Adrenal gland (tissue), 9 donors: ENCODE measurements at regions not wholly inside any gene's neighbourhood (a gene's known extent, or its start where the extent isn't known, plus 50 kb on each side); places are given as distances from the start of the nearest gene placed in this dataset.
"Not testable (repeated sequence)": the region's sequence is repeated elsewhere in the genome, so short reads cannot be mapped to it uniquely, and the experiment has no call there.

ENCODE experiments used
- DNase-seq, 7 donors: peaks; one replicate each; pipeline ENCODE4 v3.0.0-alpha.2; 2019 to 2020
- H3K27ac ChIP-seq, 5 donors: fragments of 200-600 bp; sonication (generic) in 4 of 5; 1 replicate in 3 of 5; 2 replicates in 2 of 5; pipeline versions ENCODE4 v1.5.1 to v1.8.0; 2016 to 2020; ENCODE audit warnings: mild to moderate bottlenecking in 1 of 5
- H3K27me3 ChIP-seq: fragments of 200-600 bp; 2 replicates; pipeline ENCODE4 v1.8.0; 2021
- H3K36me3 ChIP-seq, 2 donors: fragments of 200-600 bp; replicated peaks in 1 of 2; 1 replicate in 1 of 2; 2 replicates in 1 of 2; pipeline versions ENCODE4 v1.5.1 to v1.8.0; 2018 to 2022
- H3K4me1 ChIP-seq, 2 donors: fragments of 200-600 bp; replicated peaks in 1 of 2; 1 replicate in 1 of 2; 2 replicates in 1 of 2; pipeline versions ENCODE4 v1.5.1 to v1.8.0; 2018 to 2021
- H3K4me3 ChIP-seq, 4 donors: fragments of 200-600 bp; sonication (generic) in 3 of 4; one replicate each; pipeline ENCODE4 v1.5.1; 2016 to 2018
- H3K9me3 ChIP-seq, 3 donors: fragments of 200-600 bp; sonication (generic) in 1 of 3; replicated peaks in 1 of 3; 1 replicate in 2 of 3; 2 replicates in 1 of 3; pipeline versions ENCODE4 v1.5.1 to v1.8.0; 2016 to 2021
- CTCF ChIP-seq, 6 experiments: fragments of 450-650 bp in 4 of 6; fragments of 200-600 bp in 2 of 6; sonication (generic) in 1 of 6; IDR thresholded peaks; 1 replicate in 5 of 6; 2 replicates in 1 of 6; pipeline versions ENCODE4 v1.5.1 to v1.8.0; 2016 to 2021; ENCODE audit warnings: antibody characterized with exemption in 6 of 6, mild to moderate bottlenecking in 2 of 6, moderate library complexity in 1 of 6
- POLR2A ChIP-seq, 2 donors: fragments of 450-650 bp; IDR thresholded peaks; one replicate each; pipeline ENCODE4 v1.6.1; 2017; ENCODE audit warnings: antibody characterized with exemption in 2 of 2, mild to moderate bottlenecking in 2 of 2, moderate library complexity in 1 of 2
- WGBS, 4 donors: extraction: QIAGEN DNeasy Blood & Tissue Kit in 2 of 4; methylation state at CpG; one replicate each; pipeline versions ENCODE4 v1.1.5 to v1.1.7; 2013 to 2017; 5-methylcytosine and 5-hydroxymethylcytosine counted together
- intact Hi-C, 2 donors: fragments of 100-400 bp; cut with DNase I; formaldehyde crosslinking; loops; one replicate each; pipeline versions ENCODE4 v1.14.1 to v1.15.0; 2022 to 2023
- donor health status: healthy with polysubstance abuse.
- donor health status: Bipolar disorder and iron deficiency.
- donor health status: DM: yes; HTN: yes; CAD: no.
- donor health status: DM: no; HTN: no; CAD: no.
- donor health status: DM: no; HTN: no; CAD: no.

GRCh38 chrX:80550722-80551121 is 130.5 kb downstream of the TENT5D start:
- Histone ChIP-seq H3K27me3 (no peaks in the 10 kb centered on the region), H3K36me3 (no peaks in the 10 kb centered on the region), H3K27ac (no peak overlapping the region), H3K4me1 (no peaks in the 10 kb centered on the region), H3K4me3 (no peak overlapping the region), H3K9me3 (no peaks in the 10 kb centered on the region)
- 48 to 75% (median 60%) methylated on average over 6 of the region's 6 CpGs for WGBS, 4 donors
- no peak for TF ChIP-seq POLR2A (IDR thresholded peaks at IDR 0.05)
- TF ChIP-seq CTCF (IDR thresholded peaks at IDR 0.05): no peak
- intact Hi-C loops: no loop called here
- no peak for DNase-seq

GRCh38 chrX:80556148-80556547 is 135.9 kb downstream of the TENT5D start:
- no peaks in the 10 kb centered on the region for H3K36me3 ChIP-seq
- H3K4me1 ChIP-seq: no peaks in the 10 kb centered on the region
- H3K4me3 ChIP-seq: no peak overlapping the region
- WGBS, 4 donors: 62 to 81% (median 78%) methylated on average over 3 of the region's 3 CpGs
- no peak for DNase-seq
- no peaks in the 10 kb centered on the region for H3K9me3 ChIP-seq
- no peak overlapping the region for H3K27ac ChIP-seq
- no peak for TF ChIP-seq POLR2A (IDR thresholded peaks at IDR 0.05)
- TF ChIP-seq CTCF (IDR thresholded peaks at IDR 0.05): no peak
- intact Hi-C loops: no loop called here
- no peaks in the 10 kb centered on the region for H3K27me3 ChIP-seq

- H3K27ac ChIP-seq: no peak overlapping the region
- no peak overlapping the region for H3K4me3 ChIP-seq
- H3K36me3 ChIP-seq: no peaks in the 10 kb centered on the region
- intact Hi-C loops: no loop called here
- H3K27me3 ChIP-seq: no peaks in the 10 kb centered on the region
- DNase-seq: no peak
- no peak for TF ChIP-seq CTCF (IDR thresholded peaks at IDR 0.05)
- no peak for TF ChIP-seq POLR2A (IDR thresholded peaks at IDR 0.05)
- H3K4me1 ChIP-seq: no peaks in the 10 kb centered on the region
- WGBS, 4 donors: 76 to 86% (median 82%) methylated on average over 12 to 13 of the region's 13 CpGs
- H3K9me3 ChIP-seq: no peaks in the 10 kb centered on the region
These were observed 152.4 kb downstream of the TENT5D start for GRCh38 chrX:80572636-80573035.

GRCh38 chrX:80573275-80573674 is 153.0 kb downstream of the TENT5D start:
- no peaks in the 10 kb centered on the region for H3K36me3 ChIP-seq
- H3K27me3 ChIP-seq: no peaks in the 10 kb centered on the region
- H3K9me3 ChIP-seq: no peaks in the 10 kb centered on the region
- TF ChIP-seq POLR2A (IDR thresholded peaks at IDR 0.05) (no peak), CTCF (IDR thresholded peaks at IDR 0.05) (no peak)
- H3K4me1 ChIP-seq: no peaks in the 10 kb centered on the region
- no peak for DNase-seq
- WGBS, 4 donors: 84 to 92% (median 90%) methylated on average over 11 to 20 of the region's 20 CpGs; no CpG with 5 or more reads in 1 of the 4 donors
- H3K27ac ChIP-seq: no peak overlapping the region
- H3K4me3 ChIP-seq: no peak overlapping the region
- intact Hi-C loops: no loop called here

GRCh38 chrX:80574486-80575086 is 154.3 kb downstream of the TENT5D start:
- H3K27ac ChIP-seq, H3K36me3 ChIP-seq, H3K4me1 ChIP-seq, H3K27me3 ChIP-seq, H3K4me3 ChIP-seq, intact Hi-C loops, H3K9me3 ChIP-seq, DNase-seq: not testable (repeated sequence)
- WGBS, 4 donors: 77 to 92% (median 90%) methylated on average over 31 to 50 of the region's 50 CpGs
